GM03348 (cell line): ENCODE measurements at regions not wholly inside any gene's neighbourhood (a gene's known extent, or its start where the extent isn't known, plus 50 kb on each side); places are given as distances from the start of the nearest gene placed in this dataset.
A peak's percentile ranks its signal among the peaks of the same experiment; 100 is the strongest.
"Not testable (repeated sequence)": the region's sequence is repeated elsewhere in the genome, so short reads cannot be mapped to it uniquely, and the experiment has no call there.

Experiments
- DNase-seq: peaks from one replicate; pipeline ENCODE4 v3.0.0; 2012; ENCODE audit warnings: low spot score

DNA sequence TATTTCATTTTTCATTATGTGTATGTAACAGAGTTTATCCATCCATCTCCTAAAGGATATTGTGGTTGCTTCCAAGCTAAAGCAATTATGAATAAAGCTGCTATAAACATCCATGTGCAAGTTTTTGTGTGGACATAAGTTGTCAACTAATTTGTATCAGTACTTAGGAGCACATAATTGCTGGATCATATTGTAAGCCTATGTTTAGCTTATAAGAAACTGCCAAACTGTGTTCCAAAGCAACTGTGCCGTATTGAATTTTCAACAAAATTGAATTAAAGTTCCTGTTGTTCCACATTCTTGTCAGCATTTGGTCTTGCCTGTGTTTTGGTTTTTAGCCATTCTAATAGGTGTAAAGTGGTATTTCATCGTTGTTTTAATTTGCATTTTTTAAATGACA is 416.9 kb downstream of the SLC6A15 start:
- no peak for DNase-seq

DNA sequence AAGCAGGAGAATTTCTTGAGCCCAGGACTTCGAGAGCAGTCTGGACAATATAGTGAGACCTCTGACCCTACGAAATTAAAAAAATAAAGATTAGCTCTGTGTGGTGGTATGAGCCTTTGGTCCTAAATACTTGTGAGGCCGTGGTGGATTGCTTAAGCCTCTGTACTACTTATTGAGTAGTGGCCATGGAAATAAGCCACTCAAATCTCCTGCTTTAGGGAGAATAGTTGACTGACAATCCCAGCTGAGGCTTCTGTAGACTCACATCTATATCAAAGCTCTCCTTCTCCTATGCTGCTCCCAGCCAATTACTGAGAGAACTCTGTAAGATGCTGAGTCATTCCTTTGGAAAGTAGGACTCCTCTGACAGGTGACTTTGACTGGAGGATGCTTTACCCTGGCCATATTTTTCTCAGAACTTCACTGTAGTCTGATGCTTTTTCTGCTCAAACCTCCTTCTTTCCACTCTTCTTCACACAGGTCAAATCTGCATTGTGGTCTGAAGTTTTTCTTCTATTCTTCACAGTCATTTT is 420.2 kb downstream of the SLC6A15 start:
- DNase-seq: no peak

DNA sequence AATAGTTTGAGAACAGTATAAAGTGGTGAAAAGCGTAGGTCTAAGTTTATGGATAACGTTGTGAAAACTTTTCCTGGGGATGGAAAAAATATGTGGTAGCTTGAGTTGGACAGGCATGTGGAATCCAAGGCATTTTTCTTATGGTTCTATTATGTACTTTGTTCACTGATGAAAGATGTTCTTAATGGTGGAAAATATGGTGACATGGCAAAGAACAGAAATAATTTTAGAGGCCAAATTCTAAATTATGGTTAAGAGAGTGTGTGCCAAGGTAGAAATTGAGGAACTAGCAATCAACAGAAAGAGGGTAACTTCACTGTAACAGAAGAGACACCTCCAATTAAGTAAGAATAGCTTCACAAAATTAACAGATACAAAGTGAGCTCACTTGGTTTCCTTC is 427.8 kb downstream of the SLC6A15 start:
- DNase-seq: no peak

DNA sequence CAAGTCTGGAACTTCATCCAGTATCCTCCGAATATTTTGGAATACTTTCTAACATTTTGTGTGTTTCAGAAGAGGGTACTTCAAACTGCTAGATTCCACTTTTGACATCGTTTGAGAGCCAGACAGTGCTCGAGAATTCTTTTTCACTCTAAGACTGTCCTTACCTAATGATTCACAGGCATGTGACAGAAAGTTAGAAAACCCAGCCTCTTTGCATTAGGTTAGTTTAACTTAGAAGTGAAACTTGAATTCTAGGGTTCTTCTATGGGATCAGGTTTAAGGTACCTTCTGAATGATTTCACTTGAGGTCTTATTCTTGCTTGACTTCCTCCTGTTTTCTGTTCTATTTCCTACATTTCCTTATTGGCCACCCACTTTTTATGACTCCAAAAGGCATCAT is 431.8 kb downstream of the SLC6A15 start:
- no peak for DNase-seq

DNA sequence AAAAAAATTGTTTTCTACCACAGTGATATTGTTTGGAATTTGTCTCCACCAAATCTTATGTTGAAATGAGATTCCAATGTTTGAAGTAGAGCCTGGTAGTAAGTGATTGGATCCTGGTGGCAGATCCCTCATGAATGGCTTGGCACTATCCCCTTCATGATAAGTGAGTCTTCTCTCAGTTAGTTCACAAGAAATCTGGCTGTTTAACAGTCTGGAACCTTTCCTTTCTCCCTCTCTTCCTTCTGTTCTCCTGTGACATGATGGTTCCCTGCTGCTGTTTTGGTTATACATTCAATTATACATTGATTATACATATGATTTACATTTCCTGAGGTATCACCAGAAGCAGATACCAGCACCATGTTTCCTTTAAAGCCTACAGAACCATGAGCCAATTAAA is 442.2 kb downstream of the SLC6A15 start:
- DNase-seq: no peak

DNA sequence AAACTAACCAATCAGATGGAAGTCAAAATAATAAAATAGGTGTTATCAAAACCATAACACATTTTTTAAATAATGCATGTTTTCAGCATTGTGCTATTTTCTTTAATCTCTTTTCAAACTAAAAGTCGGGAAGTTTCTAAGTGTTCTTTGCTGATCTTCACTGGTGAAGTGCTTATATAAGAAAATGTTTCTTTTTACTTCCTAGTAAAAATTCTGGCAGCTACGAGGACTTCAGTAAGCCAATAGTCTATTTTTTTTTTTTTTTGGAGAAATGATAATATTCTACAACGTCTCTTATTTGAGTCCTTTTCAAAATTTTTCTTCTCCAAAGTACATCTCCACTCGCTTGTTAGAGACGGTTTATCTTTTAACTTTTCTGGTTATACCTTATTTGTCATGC is 448.0 kb downstream of the SLC6A15 start:
- no peak for DNase-seq

DNA sequence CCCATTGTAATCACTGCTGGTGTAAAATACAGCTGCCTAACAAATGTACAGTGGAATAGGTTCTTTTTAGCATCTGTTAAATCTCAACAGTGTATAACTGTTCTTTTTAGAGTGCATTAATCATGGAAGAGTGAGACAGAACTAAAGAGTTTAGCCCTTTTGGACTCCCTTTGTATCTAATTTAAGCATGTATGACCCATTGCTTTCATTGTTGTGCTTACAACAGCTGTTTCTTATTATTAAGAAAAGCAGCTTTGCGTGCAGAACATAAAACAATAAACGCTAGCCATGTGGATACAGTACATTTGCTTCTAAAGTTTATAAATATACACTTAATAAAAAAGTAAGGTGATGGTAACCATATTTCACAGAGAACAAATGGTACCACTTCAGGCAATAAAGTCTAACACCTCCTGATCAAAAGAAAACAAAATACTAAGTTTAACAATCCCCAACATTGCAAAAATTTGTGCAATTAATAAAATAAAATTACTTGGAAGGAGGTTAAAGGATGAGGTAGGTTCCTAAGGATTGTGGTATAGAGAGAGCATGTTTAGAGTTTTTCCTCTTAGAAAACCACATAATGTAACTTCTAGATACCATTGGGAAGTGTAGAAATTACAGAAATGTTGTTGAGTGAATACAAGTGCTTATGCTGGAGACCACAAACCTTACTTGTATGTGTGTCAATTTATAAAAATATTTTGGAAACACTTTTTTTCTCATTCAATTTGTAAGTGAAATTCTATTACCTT is 448.7 kb downstream of the SLC6A15 start:
- peak; percentile 62 for DNase-seq

DNA sequence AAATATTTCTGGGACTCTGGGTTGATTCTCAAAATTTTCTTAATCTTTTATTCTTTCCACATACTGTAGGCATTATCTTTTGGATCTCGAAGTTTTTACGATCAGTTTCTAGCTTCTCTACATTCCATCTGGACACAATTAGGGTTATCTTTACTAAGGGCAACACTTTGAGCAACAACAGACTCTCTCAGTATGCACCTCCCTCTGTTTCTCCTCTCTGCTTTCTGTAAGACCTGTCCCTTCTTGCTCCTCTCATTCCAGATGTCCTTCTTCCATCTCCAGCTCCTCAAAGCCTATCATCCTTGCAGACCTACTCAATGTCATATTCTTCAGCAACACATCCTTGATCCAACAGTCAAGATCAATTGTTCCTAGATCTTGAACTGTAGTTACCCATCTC is 457.0 kb downstream of the SLC6A15 start:
- DNase-seq: peak; percentile 5

DNA sequence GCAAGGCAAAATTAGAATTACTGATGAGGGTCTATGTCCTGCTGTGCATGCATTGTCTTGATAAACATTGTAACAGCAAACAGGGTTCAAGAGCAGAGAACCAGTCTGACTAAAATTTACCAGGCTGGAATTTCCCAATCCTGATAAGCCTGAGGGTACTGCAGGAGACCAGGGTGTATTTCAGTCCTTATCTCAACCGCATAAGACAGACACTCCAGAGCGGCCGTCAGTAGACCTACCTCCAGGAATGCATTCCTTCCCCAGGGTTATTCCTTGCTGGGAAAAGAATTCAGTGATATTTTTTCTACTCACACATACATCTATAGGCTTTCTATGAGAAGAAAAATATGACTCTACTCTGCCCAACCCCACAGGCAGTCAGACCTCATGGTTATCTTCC is 466.1 kb downstream of the SLC6A15 start:
- not testable (repeated sequence) for DNase-seq

DNA sequence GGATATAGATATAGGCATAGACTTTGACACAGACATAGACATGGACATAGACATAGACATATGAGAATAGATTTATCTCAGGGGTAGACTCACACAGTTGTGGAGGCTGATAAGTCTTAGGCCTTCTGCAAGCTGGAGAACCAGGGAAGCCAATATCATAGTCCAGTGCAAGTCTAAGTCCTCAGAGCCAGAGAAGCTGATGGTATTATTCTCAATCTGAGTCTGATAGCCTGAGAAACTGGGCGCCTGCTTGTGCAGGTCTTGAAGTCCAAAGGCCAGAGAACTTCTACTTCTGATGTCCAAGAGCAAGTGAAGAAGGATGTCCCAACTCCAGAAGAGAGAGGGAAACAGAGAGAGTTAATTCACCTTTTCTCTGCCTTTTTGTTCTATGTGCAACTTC is 476.5 kb downstream of the SLC6A15 start:
- no peak for DNase-seq

DNA sequence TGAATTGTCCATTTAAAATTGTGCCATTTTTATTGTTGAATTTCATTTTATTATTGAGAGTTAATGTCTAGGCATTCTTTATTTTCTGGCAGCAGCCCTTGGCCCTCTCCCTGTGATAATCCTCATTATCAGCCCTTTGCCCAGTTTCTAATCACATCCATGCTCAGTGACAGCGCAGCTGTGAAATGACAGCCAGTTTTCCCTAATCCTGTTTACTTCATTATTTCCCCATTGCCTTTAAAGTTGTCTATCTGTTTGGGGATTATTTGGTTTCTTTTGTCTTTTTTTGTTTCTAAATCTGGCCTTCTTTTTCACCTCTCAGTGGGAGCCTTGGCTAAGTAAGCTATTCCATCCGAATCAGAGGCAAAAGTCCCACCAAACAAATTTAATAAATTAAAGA is 476.9 kb downstream of the SLC6A15 start:
- no peak for DNase-seq

DNA sequence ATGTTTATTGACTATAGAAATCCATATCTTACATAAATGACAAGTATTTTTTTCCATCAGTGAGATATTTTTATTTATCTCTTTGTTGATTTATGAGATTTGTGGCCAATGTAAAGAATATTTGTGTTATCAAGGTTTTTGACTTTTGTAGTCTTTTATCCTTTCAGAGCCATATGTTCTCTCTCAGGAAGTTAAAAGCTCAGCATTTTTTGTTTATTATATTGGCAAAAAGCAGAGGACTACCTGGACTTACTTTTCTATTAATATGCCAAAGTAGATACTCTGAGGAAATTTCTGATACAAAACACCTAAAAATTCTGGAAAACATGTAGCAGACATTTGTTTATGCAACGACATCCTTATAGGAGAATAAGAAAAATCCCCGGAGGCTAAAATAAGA is 490.3 kb downstream of the SLC6A15 start:
- no peak for DNase-seq

DNA sequence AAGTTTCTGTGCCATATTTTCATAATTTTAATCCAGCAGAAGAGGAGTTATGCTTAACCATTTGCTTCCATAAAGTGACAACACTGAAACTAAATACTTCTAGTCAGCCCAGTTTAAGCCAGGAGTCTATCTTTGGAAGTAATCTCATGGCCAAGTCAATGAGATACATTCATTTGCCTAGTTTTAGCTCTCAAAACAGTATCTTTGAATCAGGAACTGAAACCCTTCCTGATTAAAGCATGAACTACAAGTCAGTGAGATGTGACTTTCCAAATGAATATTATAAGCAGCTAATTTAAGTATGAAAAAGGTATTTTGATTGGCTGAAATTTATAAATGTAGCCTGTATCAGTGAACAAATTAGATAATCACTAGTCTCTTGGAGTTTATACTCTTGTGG is 491.5 kb downstream of the SLC6A15 start:
- no peak for DNase-seq

DNA sequence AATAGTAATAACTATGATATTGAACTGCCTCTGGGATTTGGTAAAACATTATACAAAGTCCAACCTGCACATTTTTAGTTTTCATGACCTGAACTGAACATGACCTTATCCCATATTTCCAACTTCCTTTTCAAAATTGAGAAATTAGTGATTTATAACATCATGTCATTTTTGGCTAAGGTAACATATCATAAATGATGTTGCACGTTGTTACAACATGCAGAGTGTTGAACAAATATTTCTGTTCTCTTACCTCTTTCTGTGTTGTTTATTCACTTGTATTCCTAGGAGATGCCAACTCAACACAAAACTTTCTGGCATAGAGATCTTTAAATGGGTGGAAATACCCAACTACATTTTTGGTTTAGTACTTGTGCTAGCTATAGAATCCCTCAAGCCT is 496.0 kb downstream of the SLC6A15 start:
- no peak for DNase-seq

DNA sequence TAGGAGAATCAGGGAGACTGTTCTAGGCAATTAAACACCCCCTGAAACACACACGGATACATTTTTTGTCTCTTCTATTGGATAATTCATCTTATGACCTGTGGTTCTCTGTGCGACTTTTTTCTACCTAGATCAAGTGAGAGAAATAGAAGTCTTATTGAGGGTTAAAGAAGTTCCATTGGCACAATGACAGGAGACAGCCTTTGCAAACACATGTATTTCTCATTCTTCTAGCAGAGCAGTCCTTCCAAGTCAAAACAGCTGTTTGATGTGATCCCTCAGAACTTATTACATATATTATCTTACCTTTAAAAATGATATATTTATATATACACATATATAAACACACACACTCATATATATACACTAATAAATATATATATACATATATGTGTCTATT is 496.7 kb downstream of the SLC6A15 start:
- DNase-seq: no peak

DNA sequence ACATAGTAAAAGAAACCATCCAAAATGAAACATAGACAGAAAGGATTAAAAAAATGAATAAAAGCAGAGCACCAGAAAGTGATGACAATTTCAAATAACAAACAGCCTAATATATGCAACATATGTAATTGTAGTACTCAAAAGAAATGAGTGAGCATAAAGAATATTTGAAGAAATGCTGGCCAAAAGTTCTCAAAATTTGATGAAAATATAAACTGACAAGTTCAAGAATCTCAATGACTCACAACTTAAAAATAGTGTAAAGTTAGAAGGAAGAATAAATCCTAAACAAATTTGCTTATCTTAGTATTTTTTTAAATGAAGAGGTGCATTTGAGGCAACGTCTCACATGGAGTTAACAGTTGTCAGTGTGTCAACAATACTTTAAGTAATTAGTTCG is 498.9 kb downstream of the SLC6A15 start:
- no peak for DNase-seq

DNA sequence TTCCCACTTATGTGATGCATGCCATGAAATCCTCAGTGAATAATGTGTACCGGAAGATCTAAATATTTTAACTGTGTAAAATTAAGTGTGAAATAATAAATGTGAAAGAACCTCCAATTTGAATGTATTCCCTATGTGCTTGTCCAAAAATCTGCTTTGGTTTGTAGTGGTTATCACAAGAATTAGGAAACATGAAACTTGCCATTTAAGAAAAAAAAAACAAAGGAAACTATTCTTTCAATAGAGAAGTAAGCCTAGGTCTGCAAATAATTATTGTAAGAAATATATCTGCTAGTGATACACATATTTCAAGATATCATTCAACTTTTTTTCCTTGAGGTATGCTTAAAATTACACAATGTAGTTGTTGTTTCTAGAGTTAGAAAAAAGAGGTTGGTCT is 500.4 kb downstream of the SLC6A15 start:
- DNase-seq: peak; percentile 9

DNA sequence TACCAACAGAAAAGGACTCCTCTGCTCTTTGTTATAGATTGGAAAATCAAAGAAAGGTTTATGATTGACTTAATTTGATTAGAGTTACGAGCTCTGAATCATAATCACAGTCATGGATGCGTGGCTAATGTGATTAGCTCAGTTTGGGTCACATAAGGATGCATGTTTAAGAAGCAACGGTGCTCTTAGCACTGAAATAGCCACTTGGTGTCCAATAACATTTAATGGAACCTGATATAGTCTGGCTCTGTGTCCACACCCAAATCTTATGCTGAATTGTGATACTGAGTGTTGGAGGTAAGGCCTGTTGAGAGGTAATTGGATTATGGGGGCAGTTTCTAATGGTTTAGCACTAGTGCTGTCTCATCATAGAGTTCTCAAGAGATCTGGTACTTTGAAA is 501.6 kb downstream of the SLC6A15 start:
- no peak for DNase-seq

DNA sequence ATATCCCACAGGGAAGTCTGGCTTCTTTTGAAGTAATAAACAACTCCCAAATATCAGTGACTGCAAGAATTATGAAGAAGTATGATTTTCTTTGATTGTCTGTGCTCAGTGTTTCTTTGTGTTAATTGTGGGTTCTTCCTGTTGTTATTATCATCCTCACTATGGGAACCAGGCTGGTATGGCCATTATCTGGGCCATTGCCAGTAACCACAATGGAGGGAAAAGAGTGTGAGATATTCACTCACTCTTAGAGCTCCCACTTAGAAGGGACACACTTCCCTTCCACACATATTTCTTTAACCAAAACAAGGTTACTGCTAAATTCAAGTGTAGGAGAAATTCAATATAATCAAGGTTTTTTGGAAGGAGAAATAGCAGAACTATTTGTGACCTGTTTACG is 503.7 kb downstream of the SLC6A15 start:
- no peak for DNase-seq

DNA sequence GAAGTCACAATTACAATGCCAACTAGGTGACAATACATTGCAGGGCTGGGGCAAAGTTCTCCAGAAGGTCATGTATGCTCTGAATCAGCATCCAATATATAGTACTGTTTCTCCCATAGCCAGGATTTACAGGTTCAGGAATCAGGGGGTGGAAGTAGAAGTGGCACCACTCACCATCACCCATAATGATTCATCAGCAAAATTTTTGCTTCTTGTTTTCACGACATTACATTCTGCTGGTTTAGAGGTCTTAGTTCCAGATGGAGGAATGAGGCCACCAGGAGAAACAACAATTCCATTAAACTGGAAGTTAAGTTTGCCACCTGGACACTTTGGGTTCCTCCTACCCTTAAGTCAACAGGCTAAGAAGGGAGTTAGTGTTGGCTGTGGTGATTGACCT is 505.9 kb downstream of the SLC6A15 start:
- DNase-seq: not testable (repeated sequence)

DNA sequence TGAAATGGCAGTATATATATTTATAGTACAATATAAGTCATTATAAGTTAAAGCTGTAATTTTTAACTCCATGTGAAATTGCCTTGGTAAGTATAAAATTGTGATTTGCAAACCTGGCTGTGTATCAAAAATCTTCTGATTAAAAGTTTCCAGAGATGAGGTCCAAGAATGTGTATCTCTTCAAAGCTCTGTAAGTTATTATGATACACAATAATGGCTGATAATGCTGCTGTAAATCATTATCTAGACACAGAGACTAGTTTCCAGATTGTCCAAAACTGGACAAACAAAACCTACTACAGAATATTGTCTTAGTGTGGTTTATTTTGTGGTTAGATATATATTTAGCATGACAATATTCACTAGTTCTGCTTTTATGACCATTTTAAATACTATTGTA is 514.8 kb downstream of the SLC6A15 start:
- no peak for DNase-seq

DNA sequence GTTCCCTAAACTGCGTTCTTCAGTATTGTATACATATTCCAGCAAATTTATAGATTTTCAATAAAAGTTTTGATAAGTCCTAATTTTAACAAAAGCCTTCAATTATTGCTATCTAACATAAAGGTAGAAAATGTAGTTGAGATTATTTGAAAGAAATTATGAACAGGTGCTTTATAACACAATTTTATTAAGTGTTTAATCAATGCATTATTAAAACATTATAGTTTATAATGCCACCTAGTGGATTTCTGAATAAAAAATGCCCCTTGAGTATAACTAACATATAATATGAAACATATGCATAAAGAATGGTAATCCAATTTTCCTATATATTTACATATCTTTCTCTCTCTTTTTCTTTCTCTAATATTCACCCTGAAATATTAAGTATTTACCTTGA is 515.3 kb downstream of the SLC6A15 start:
- peak; percentile 14 for DNase-seq

DNA sequence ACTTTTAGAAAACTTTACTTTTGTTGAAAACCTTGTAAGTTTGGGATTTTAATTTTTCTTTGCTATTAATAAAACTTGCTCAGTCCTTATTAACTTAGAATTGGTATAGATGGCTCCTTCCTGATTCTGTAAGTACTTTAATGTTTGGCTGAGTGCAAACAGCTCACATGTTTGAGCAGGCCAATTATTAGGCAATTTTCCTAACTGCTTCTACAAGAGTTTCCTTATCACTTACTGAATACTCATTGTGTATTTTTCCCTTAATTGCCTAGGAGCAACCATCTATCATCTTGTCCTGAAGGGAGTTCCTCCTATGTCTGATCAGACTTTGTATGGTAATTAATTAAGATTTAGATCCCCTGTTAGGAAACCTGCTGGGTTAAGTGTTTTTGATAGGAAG is 521.4 kb downstream of the SLC6A15 start:
- DNase-seq: not testable (repeated sequence)

DNA sequence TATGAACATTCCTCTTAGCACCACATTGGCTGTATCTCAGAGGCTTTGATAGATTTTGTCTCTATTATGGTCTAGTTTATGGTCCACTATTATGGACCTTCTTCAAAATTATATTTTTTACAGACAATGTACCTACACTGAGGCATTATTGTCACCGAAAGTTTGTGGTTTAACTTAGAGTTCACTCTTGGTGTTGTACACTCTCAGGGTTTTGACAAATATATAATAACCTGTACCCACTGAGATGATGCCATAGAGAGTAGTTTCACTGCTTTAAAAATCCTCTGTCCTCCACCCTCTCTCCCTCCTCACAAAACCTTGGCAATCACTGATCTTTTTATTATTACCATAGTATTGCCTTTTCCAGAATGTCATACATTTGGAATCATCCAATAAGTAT is 528.2 kb downstream of the SLC6A15 start:
- no peak for DNase-seq
